GM12891 (cell line): ENCODE measurements at regions not wholly inside any gene's neighbourhood (a gene's known extent, or its start where the extent isn't known, plus 50 kb on each side); places are given as distances from the start of the nearest gene placed in this dataset.

Experiments
- PAX5 ChIP-seq: IDR thresholded peaks from 2 replicates; pipeline ENCODE4 v1.6.1; 2011; ENCODE audit warnings: low read length, moderate library complexity, mild to moderate bottlenecking; ENCODE audit not compliant: insufficient read depth, severe bottlenecking
- POLR2A ChIP-seq: IDR thresholded peaks from 2 replicates; pipeline ENCODE4 v1.6.1; 2011; ENCODE audit warnings: low read depth, low read length, control low read depth
- POLR2AphosphoS5 ChIP-seq: IDR thresholded peaks from 2 replicates; pipeline ENCODE4 v1.6.1; 2011; ENCODE audit warnings: low read depth, low read length, control low read depth
- POU2F2 ChIP-seq: IDR thresholded peaks from 2 replicates; pipeline ENCODE4 v1.6.1; 2011; ENCODE audit warnings: low read depth, mild to moderate bottlenecking, control low read depth, low read length, moderate library complexity
- SPI1 ChIP-seq: IDR thresholded peaks from 2 replicates; pipeline ENCODE4 v1.6.1; 2011; ENCODE audit warnings: low read depth, low read length, control low read depth
- TAF1 ChIP-seq: IDR thresholded peaks from 2 replicates; pipeline ENCODE4 v1.6.1; 2011; ENCODE audit warnings: low read depth, low read length, control low read depth

DNA sequence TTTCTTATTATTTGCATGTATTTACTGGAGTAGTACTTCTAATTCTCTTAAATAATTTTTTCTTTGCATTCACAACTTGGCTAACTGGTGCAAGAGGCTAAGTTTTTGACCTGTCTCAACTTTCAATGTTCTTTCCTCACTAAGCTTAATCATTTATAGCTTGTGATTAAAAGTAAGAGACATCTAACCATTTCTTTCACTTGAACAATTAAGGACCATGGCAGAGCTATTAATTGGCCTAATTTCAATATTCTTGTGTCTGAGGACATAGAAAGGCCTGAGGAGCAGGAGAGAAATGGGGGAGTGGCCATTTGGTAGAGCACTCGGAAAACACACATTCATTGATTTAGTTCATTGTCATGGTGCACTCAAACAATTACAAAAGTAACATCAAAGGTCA is 141.4 kb upstream of the TMEM196 start:
- TF ChIP-seq POLR2A, result no peak
- TF ChIP-seq POLR2AphosphoS5, result no peak
- TF ChIP-seq TAF1, result no peak
- TF ChIP-seq PAX5, result no peak
- no peak for TF ChIP-seq SPI1
- TF ChIP-seq POU2F2, result no peak
